SHP77 treated with DMSO at 0.1 percent for 48 hours (cell line): ENCODE measurements at regions not wholly inside any gene's neighbourhood (a gene's known extent, or its start where the extent isn't known, plus 50 kb on each side); places are given as distances from the start of the nearest gene placed in this dataset.
A peak's percentile ranks its signal among the peaks of the same experiment; 100 is the strongest.
"Not testable (repeated sequence)": the region's sequence is repeated elsewhere in the genome, so short reads cannot be mapped to it uniquely, and the experiment has no call there.

Experiments
- DNase-seq: peaks from one replicate; lab custom pipeline; 2025; lab: John Stamatoyannopoulos, UW

- DNase-seq = no peak
Observed at GRCh38 chr4:163273922-163274321, 58.5 kb downstream of the NPY1R start.

DNA sequence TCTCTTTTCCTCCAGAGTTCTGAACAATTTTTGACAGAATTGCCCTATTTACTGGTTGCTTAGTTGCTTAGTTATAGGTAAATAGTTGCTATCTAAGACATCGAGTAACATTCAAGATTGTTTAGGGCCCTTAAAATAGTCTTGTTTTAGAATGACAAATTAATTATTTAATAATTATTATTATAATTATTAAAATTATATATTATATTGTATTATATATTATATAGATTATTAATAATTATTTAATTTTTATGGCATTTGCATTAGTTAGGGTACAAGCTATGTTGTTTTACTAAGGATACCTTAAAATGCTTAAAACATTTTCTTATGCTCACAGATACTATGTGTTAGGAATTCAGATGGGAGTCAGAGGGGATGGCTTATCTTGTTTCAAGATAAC, 59.2 kb downstream of the NPY1R start:
- DNase-seq = no peak

GRCh38 chr4:163271555-163272127, 60.8 kb downstream of the NPY1R start:
- no peak for DNase-seq

DNA sequence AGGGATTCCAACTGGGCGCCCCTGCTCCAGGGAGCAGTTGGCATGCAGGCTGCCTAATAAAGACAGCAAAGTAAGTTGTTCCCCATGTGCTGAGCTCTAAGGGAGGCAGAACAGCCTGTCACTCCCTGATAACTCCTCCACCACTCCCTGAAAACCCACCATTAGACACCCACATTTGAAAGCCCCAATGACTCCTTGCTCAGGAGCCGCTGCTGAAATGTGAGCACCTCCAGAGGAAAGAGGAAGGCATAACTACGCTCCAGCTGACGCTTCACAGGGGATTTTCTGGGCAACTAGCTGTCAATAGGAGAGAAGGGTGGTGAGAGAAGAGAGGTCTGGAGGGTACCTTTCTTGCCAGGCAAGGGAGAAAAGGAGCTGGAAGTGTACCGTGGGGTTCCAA, 62.5 kb downstream of the NPY1R start:
- DNase-seq = no peak

DNA sequence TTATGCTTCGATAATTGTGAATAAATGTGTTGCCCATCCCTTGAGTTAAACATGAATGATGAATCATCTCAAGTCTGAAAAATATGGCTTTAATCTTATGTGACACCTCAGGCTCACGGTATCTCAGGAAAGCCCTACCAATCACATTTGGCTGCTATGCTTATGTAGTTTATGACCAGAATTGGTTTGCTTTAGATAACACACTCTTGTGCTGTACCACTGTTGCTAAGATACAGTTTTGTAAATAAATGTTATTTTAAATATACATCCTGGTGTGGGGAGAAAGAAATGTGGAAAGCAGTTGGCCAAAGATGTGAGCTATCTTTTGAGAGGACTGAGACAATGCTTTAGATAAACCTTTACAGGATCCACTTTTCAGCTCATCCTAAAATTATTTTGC, 63.2 kb downstream of the NPY1R start:
- no peak for DNase-seq

DNA sequence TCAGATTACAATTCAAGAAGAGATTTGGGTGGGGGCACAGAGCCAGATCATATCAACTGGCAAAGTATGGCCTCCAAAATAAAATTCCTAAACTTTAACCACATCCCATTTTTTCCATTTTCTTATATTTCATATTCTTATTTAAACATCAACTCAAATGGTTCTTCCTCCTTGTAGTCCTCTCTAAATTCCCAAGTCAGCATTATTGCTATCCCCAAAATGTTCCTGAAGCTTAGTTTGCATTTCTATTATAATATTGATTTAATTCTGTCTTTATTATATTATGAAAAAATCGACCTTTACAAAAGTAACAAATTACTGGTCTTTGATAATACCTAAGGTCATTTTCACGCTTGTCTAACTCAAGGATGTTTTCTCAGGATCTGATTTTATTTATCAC, 67.5 kb downstream of the NPY1R start:
- DNase-seq = no peak

DNA sequence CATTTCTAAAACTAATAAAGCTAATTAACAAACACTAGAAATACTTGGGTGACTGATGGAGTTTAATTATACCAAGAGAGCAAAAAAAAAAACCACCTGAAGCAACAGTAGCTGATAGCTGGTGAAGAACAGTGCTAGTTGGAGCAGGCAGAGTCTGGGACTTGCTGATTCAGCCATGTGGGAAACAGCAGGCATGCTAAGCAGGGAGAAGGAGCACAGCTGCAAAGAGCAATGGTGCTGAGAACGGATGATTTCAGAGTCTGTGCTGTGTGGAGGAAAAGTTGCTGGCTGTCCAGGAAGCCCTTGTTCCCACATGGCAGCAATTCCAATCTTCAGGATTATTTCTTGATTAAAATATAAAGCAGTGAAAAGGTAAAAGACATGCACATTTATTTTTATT, 68.8 kb downstream of the NPY1R start:
- DNase-seq = no peak

DNA sequence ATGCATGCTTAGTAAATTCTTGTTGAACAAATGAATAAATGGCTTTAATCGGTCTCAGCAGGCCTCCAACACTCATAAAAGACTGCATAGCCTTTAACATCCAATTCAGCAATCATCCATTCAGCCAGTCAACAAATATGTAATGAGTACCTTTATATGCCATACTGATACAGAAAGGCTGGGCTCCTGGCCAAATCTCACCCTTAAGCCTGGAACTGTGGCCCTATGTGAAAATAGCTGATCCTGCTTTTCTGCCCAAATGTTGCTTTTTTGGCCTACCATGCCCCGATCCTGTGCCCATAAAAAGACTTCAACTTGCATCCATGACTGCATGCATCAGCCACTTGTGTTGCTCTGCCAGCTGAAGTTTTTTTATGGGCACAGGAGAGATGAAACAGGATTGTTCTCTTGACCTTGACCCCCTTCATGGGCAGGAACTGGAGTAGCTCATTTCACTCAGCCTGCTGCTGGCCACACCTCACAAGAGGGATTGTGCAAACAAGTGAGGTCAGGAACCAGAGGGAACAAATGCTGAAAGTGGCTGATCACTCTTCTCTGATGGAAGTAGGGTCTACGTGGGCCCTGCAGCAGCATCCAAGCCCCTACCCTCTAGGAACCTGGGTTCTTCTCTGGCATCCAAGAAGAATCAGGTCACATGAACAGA, 75.6 kb downstream of the NPY1R start:
- no peak for DNase-seq

- peak; percentile 9 for DNase-seq
Observed at GRCh38 chr4:163251204-163251603, 81.2 kb downstream of the NPY1R start.

GRCh38 chr4:163249042-163249441, 82.4 kb upstream of the NAF1 start:
- no peak for DNase-seq

DNA sequence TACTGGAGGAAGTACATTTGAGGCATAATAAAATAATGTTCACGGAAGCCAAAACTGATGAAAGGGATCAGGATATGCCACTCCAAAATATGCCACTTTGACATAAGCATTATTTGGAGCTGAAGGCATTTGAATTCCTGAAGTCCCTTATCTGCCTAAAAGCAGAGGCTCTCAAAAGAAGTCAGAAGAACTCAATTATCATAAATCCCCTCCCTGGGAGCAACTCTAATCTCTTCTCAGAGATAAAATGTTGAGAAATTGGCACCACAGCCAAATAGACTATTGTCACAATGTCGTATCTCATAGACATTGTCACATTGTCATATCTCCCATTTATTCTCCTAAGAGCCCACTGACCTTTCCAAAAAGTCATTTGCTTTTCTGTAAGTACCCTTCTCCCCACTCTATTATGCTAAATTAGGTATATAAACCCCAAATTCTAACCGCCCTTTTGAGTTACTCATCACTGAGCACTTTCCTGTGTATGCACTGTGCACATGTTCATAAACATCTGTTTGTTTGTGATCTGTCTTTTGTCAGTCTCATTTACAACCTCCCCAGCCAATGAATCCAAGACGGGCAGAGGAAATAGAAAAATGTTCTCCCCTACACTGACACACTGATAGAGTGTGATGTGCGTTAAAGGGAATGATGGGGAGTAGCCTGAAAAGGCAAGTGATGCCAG, 78.5 kb upstream of the NAF1 start:
- DNase-seq = no peak

DNA sequence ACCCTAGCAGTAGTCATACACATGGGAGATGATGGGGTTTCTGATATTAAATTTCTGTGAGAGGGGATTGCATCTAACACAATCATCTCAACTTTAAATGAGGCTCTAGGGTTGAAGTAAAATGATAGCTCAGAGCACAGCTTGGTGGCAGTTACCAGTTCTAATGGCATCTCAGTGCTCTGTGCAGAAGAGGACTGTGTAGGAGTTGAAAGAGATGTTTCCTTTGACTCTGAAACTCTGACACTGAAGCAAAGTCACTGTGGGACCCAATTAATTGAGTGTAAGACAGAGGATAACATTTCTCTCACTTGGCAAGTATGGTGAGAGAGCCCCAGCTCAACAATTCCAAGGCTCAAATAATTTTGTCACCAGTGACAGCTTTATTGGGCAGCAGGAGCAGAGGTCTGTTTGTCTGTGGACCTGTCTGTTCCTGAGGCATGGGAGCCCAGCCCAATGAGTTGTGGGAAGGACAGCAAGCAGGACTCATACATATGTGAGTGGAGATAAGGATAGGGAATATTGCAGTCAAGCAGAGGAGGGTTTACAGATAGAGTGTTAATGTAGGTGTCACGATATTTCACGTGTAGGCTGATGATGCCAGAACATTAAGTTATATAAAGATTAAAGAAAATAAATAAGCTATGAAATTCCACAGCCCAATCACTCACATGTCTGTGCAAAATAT, 76.7 kb upstream of the NAF1 start:
- DNase-seq = no peak

GRCh38 chr4:163237856-163238255, 71.2 kb upstream of the NAF1 start:
- DNase-seq = no peak

DNA sequence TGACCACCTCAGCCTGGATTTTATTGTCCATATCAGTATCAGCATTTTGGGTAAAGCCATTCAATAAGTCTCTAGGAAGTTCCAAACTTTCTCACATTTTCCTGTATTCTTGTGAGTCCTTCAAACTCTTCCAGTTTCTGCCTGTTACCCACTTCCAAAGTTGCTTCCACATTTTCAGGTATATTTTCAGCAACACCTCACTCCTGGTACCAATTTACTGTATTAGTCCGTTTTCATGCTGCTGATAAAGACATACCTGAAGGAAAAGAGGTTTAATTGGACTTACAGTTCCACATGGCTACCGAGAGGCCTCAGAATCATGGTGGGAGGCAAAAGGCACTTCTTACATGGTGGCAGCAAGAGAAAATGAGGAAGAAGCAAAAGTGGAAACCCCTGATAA, 69.7 kb upstream of the NAF1 start:
- DNase-seq = not testable (repeated sequence)

GRCh38 chr4:163233321-163233720, 66.6 kb upstream of the NAF1 start:
- DNase-seq = no peak

- no peak for DNase-seq
Observed at GRCh38 chr4:163228648-163229047, 62.0 kb upstream of the NAF1 start.

DNA sequence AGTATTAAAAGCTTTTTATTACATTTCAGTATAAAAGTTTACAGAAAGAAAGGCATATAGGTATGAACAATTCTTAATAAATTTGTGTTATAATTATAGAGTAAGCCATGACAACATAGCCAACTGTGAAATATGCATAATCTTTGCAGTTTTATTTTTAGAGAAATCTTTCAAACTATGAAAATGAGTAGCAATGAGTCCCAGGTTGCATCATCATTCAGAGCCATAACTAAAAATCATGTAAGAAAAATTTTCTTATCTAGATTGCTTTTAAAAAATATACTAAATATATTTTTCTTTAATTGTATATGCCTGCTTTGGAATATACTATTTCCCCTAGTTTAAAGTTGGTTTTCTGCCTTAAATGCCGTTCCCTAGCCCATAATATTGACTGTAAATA, 54.8 kb upstream of the NAF1 start:
- DNase-seq = no peak

GRCh38 chr4:163217505-163217904, 50.8 kb upstream of the NAF1 start:
- no peak for DNase-seq
